Naive B cell (primary cell): ENCODE measurements at regions not wholly inside any gene's neighbourhood (a gene's known extent, or its start where the extent isn't known, plus 50 kb on each side); places are given as distances from the start of the nearest gene placed in this dataset.
"Not testable (repeated sequence)": the region's sequence is repeated elsewhere in the genome, so short reads cannot be mapped to it uniquely, and the experiment has no call there.

Experiments used
- ATAC-seq, 2 donors: fragments of 150-1000 bp; cut with Tn5 transposase; 2 replicates each; pipeline ENCODE4 v1.10.0; 2021; ENCODE audit warnings: low read depth in 2 of 2, mild to moderate bottlenecking in 2 of 2, moderate library complexity in 2 of 2
- DNase-seq: peaks from one replicate; pipeline ENCODE4 v3.0.0; 2022
- H3K27ac Mint-ChIP-seq, 6 donors: one replicate each; pipeline ENCODE4 v1.8.0; 2020 to 2022; ENCODE audit warnings: mild to moderate bottlenecking in 6 of 6, mixed read lengths in 6 of 6, moderate library complexity in 5 of 6, inconsistent platforms in 2 of 6
- H3K27me3 Mint-ChIP-seq, 3 donors: one replicate each; pipeline ENCODE4 v1.8.0; 2021 to 2022; ENCODE audit warnings: mixed read lengths in 3 of 3, mild to moderate bottlenecking in 1 of 3
- H3K36me3 Mint-ChIP-seq, 2 donors: one replicate each; pipeline ENCODE4 v1.8.0; 2020 to 2022; ENCODE audit warnings: mixed read lengths in 2 of 2, inconsistent platforms in 1 of 2, mild to moderate bottlenecking in 1 of 2
- H3K4me1 Mint-ChIP-seq, 3 donors: one replicate each; pipeline ENCODE4 v1.8.0; 2020 to 2022; ENCODE audit warnings: mixed read lengths in 3 of 3, inconsistent platforms in 1 of 3, mild to moderate bottlenecking in 1 of 3, moderate library complexity in 1 of 3
- H3K4me3 Mint-ChIP-seq, 8 donors: one replicate each; pipeline ENCODE4 v1.8.0; 2020 to 2022; ENCODE audit warnings: mild to moderate bottlenecking in 8 of 8, mixed read lengths in 8 of 8, moderate library complexity in 8 of 8, inconsistent platforms in 2 of 8
- H3K9me3 Mint-ChIP-seq, 7 donors: one replicate each; pipeline ENCODE4 v1.8.0; 2020 to 2022; ENCODE audit warnings: mixed read lengths in 7 of 7, mild to moderate bottlenecking in 5 of 7, inconsistent platforms in 2 of 7, moderate library complexity in 1 of 7

GRCh38 chr21:34223376-34223775 lies 140.4 kb upstream of the KCNE2 start:
- DNase-seq, result no peak
- H3K4me3 Mint-ChIP-seq, result no peak overlapping the region
- peaks cover 0 to 4% (median 0%) of the 10 kb centered on the region in 3 donors for H3K4me1 Mint-ChIP-seq
- H3K27ac Mint-ChIP-seq, result no peak overlapping the region
- peaks cover 6 to 12% (median 8%) of the 10 kb centered on the region in 3 donors for H3K27me3 Mint-ChIP-seq
- peaks cover 3 to 7% of the 10 kb centered on the region in 2 donors for H3K36me3 Mint-ChIP-seq
- no peak for ATAC-seq
- peaks cover 0 to 10% (median 2%) of the 10 kb centered on the region in 7 donors for H3K9me3 Mint-ChIP-seq

DNA sequence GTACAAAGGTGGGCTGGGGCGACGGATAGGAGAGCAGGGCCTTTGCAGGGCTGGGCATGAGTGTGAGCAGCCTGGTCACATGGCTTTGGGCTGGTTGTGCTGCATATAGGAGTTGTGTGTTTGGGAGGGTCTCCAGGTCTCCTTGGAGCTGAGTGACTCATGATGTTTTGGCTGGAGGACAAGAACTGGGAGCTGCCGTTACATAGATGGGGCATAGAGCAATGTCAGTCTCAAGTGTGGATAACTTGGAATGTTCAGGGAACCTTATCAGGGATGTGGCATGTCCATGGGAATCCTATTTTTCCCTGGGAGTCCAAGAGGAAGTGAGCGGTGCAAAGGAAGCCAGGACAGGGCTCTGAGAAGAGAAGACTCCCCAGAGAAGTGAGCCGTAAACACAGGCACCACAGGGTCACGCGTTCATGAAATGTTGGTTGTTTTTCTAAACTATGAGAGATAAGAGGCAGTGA lies 136.4 kb upstream of the KCNE2 start:
- peaks cover 0 to 4% (median 0%) of the 10 kb centered on the region in 3 donors for H3K4me1 Mint-ChIP-seq
- no peak for DNase-seq
- peaks cover 0 to 7% of the 10 kb centered on the region in 2 donors for H3K36me3 Mint-ChIP-seq
- no peak for ATAC-seq
- no peak overlapping the region for H3K27ac Mint-ChIP-seq
- peaks cover 0 to 10% (median 2%) of the 10 kb centered on the region in 7 donors for H3K9me3 Mint-ChIP-seq
- H3K4me3 Mint-ChIP-seq, result no peak overlapping the region
- H3K27me3 Mint-ChIP-seq, result peaks cover 4 to 10% (median 8%) of the 10 kb centered on the region in 3 donors

- H3K9me3 Mint-ChIP-seq, result peaks cover 0 to 5% (median 0%) of the 10 kb centered on the region in 7 donors
- H3K27ac Mint-ChIP-seq, result no peak overlapping the region
- no peak for ATAC-seq
- peaks cover 0 to 5% of the 10 kb centered on the region in 2 donors for H3K36me3 Mint-ChIP-seq
- no peak for DNase-seq
- H3K4me3 Mint-ChIP-seq, result no peak overlapping the region
- H3K4me1 Mint-ChIP-seq, result peaks cover 0 to 4% (median 3%) of the 10 kb centered on the region in 3 donors
- H3K27me3 Mint-ChIP-seq, result peaks cover 3 to 10% (median 5%) of the 10 kb centered on the region in 3 donors
Observed at GRCh38 chr21:34228792-34229191, 135.0 kb upstream of the KCNE2 start.

- Mint-ChIP-seq H3K9me3 (no peaks in the 10 kb centered on the region), H3K36me3 (no peaks in the 10 kb centered on the region), H3K27ac (no peak overlapping the region), H3K27me3 (peaks cover 0 to 4% (median 0%) of the 10 kb centered on the region in 3 donors), H3K4me1 (peaks cover 0 to 4% (median 3%) of the 10 kb centered on the region in 3 donors), H3K4me3 (no peak overlapping the region)
- no peak for DNase-seq
- no peak for ATAC-seq
Observed at GRCh38 chr21:34229353-34229752, 134.5 kb upstream of the KCNE2 start.

- not testable (repeated sequence) for H3K4me3 Mint-ChIP-seq, DNase-seq, H3K4me1 Mint-ChIP-seq, ATAC-seq, H3K36me3 Mint-ChIP-seq
- Mint-ChIP-seq H3K27me3 (peaks cover 6 to 38% (median 13%) of the 10 kb centered on the region in 3 donors), H3K9me3 (peaks cover 0 to 20% (median 3%) of the 10 kb centered on the region in 7 donors), H3K27ac (peak overlapping the region in 1 of 6 donors; percentile 15)
Observed at GRCh38 chr21:34233741-34234140, 130.1 kb upstream of the KCNE2 start.

DNA sequence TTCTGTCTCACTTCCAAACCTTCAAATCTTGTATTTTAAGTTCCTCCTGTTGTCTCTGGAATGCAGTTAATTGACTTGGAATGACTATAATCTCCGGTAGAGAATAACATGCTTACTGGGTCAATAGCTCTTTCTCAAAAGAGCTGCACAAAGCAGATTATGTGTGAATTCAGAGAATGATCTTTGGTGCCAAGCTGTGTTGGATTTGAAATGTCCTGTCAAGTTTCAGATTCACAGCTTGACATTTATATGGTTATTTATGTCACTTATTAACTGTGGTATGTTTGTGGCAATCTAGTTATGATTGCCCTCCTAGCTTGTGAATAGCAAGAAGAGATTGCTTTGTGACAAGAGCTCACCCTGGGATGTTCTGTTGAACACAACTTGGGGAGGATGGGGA lies 128.3 kb upstream of the KCNE2 start:
- no peak for DNase-seq
- no peak overlapping the region for H3K27ac Mint-ChIP-seq
- H3K4me3 Mint-ChIP-seq, result no peak overlapping the region
- no peaks in the 10 kb centered on the region for H3K36me3 Mint-ChIP-seq
- peaks cover 0 to 20% (median 5%) of the 10 kb centered on the region in 7 donors for H3K9me3 Mint-ChIP-seq
- no peak for ATAC-seq
- H3K27me3 Mint-ChIP-seq, result peaks cover 6 to 38% (median 13%) of the 10 kb centered on the region in 3 donors
- H3K4me1 Mint-ChIP-seq, result peaks cover 0 to 4% (median 3%) of the 10 kb centered on the region in 3 donors

DNA sequence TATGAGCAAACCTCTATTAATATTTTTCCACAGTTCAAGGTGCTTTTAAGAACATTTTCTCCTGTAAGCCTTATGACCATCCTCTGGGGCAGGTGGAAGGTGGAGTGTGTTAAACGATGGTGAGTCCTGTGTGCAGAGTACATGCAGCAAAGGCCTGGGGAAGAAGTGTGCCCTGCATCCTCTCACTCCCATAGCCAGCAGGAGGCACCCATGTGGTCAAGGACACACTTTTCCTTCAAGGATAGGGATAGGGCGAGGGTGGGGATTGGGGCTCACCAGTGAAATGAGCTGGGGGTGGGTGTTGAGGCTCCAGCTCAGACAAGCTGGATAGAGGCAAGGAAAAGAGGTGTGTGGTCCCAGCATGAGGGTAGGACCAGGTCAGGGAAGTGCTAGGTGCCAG lies 120.8 kb upstream of the KCNE2 start:
- ATAC-seq, result no peak
- Mint-ChIP-seq H3K4me3 (no peak overlapping the region), H3K36me3 (no peaks in the 10 kb centered on the region)

DNA sequence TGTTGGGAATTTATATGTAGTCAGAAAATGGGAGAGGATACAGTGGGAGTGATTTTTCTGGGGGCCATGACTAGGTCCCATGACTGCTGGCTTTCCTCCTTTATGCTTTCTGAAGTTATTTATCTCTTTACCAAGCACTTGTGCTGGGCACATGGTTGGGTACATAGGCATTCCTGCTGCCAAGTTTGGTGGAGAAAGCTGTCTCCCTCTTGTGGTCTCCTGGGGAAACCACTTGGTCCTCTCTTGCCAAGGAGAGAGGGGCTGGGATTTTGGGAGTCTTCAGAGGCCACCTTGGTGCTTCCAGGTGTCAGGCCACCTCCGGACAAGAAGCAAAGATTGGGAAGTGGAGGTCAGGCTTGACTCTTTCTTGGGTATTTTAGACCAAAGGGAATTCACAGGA lies 120.2 kb upstream of the KCNE2 start:
- H3K27me3 Mint-ChIP-seq, result peaks cover 10 to 23% (median 20%) of the 10 kb centered on the region in 3 donors
- peaks cover 0 to 21% (median 12%) of the 10 kb centered on the region in 7 donors for H3K9me3 Mint-ChIP-seq
- peak overlapping the region in 1 of 6 donors; percentile 5 for H3K27ac Mint-ChIP-seq
- no peaks in the 10 kb centered on the region for H3K4me1 Mint-ChIP-seq
- DNase-seq (no peak), ATAC-seq (no peak)
- H3K4me3 Mint-ChIP-seq, result no peak overlapping the region
- no peaks in the 10 kb centered on the region for H3K36me3 Mint-ChIP-seq

More for the DNA sequence above, 120.8 kb upstream of the KCNE2 start:
- H3K27me3 Mint-ChIP-seq, result peaks cover 6 to 23% (median 20%) of the 10 kb centered on the region in 3 donors
- H3K9me3 Mint-ChIP-seq, result peaks cover 0 to 15% (median 8%) of the 10 kb centered on the region in 7 donors
- H3K4me1 Mint-ChIP-seq, result no peaks in the 10 kb centered on the region
- no peak overlapping the region for H3K27ac Mint-ChIP-seq
- no peak for DNase-seq

GRCh38 chr21:34252751-34253150 lies 111.1 kb upstream of the KCNE2 start:
- H3K9me3 Mint-ChIP-seq, result peaks cover 22 to 78% (median 43%) of the 10 kb centered on the region in 7 donors
- no peak overlapping the region for H3K27ac Mint-ChIP-seq
- no peak for DNase-seq
- H3K4me3 Mint-ChIP-seq, result no peak overlapping the region
- H3K27me3 Mint-ChIP-seq, result peaks cover 11 to 27% (median 21%) of the 10 kb centered on the region in 3 donors
- H3K4me1 Mint-ChIP-seq, result no peaks in the 10 kb centered on the region
- peaks cover 16 to 20% of the 10 kb centered on the region in 2 donors for H3K36me3 Mint-ChIP-seq
- ATAC-seq, result no peak

- Mint-ChIP-seq H3K36me3 (peaks cover 16 to 24% of the 10 kb centered on the region in 2 donors), H3K4me1 (no peaks in the 10 kb centered on the region), H3K9me3 (peaks cover 23 to 59% (median 38%) of the 10 kb centered on the region in 7 donors), H3K4me3 (no peak overlapping the region), H3K27me3 (peaks cover 14 to 36% (median 21%) of the 10 kb centered on the region in 3 donors), H3K27ac (no peak overlapping the region)
- ATAC-seq (no peak), DNase-seq (no peak)
Observed at GRCh38 chr21:34255073-34255472, 108.7 kb upstream of the KCNE2 start.

DNA sequence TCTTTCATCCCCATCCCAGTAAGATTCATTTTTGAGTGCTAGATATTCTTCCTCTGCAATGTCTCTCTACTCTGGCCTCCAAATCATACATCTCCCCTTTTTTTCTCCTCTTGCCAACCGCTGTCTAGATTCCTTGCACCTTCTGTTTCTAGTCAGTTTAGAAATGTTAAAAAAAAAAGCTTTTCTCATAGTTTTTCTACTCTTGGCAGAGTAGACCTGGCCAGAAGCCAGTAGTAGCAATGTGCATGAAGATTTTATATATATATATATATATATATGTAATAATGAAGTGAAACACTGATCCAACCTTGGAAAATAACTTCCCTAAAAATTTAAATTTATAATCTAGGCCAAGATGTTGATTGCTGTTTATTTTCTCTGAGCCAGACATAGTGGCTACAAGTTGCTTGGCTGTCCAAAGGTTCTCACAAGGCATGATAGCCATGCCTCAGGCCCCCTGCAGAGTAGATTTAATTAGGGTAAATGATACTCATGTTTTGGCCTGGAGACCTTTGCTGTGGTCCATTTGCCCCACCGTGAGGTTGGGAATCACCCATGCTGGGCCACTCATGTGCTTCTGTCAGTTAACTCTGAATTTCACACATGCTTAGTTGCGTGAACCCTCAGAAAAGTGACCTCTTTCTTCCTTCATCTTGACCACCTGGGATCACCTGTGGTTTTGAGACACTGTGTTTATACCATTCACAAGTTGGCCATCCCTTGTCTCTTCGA lies 103.4 kb upstream of the KCNE2 start:
- H3K4me3 Mint-ChIP-seq, result no peak overlapping the region
- H3K9me3 Mint-ChIP-seq, result peaks cover 5 to 27% (median 22%) of the 10 kb centered on the region in 7 donors
- peaks cover 14 to 16% of the 10 kb centered on the region in 2 donors for H3K36me3 Mint-ChIP-seq
- peaks cover 5 to 31% (median 28%) of the 10 kb centered on the region in 3 donors for H3K27me3 Mint-ChIP-seq
- ATAC-seq (no peak), DNase-seq (no peak)
- H3K27ac Mint-ChIP-seq, result no peak overlapping the region
- H3K4me1 Mint-ChIP-seq, result no peaks in the 10 kb centered on the region

DNA sequence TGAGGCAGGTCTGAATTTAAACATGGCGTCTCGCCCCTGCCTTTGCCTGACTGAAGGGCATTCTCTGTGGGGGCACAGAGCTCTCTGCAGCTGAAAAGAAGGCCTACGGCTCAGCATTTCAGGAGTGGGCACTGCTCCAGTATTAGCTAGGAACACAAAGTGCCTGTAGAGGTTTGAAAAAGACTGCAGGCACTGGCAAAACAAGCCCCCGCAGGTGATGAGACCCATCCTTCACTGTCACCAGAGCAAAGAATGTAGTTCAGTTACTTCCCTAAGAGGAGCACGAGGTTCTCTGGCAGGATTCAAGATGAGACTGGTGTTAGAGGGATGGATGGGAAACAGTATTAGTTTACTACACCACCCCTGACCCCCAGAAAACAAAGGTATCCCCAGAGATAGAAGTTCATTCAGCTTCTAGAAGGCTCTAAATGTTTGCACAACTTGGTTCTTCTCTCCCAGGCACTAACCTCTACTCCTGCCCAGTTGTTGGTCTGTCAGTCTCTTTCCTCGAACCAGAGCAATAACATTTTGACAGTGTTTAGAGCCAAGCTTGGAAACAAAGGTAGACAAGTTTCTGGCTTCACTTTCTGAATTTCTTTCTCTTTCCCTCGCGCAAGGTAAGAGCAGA lies 101.9 kb upstream of the KCNE2 start:
- Mint-ChIP-seq H3K36me3 (peaks cover 12 to 13% of the 10 kb centered on the region in 2 donors), H3K4me1 (no peaks in the 10 kb centered on the region), H3K4me3 (no peak overlapping the region), H3K27ac (no peak overlapping the region), H3K27me3 (peaks cover 5 to 28% (median 22%) of the 10 kb centered on the region in 3 donors), H3K9me3 (peaks cover 2 to 23% (median 17%) of the 10 kb centered on the region in 7 donors)
- ATAC-seq (no peak), DNase-seq (no peak)

DNA sequence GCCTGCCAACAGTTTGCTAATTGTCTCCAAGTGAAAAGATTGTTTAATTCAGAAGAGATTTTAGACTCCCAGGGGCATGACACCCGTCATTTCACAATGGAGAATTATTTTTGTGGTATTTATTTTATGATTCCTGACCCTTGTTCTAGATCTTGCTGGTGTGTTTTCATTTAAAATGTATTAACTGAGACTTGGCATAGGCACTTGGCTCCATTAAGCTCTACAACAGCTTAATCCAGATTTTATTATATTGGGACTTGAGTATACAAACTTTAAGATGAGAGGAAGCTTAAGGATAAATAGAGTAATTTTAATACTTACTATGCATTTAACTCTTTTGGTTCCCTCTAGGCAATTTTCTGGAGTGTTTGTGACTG lies 101.3 kb upstream of the KCNE2 start:
- ATAC-seq (no peak), DNase-seq (no peak)
- no peak overlapping the region for H3K27ac Mint-ChIP-seq
- H3K4me1 Mint-ChIP-seq, result no peaks in the 10 kb centered on the region
- H3K4me3 Mint-ChIP-seq, result no peak overlapping the region
- peaks cover 5 to 23% (median 17%) of the 10 kb centered on the region in 3 donors for H3K27me3 Mint-ChIP-seq
- H3K36me3 Mint-ChIP-seq, result peaks cover 12 to 13% of the 10 kb centered on the region in 2 donors
- peaks cover 2 to 19% (median 16%) of the 10 kb centered on the region in 7 donors for H3K9me3 Mint-ChIP-seq
